ENCODE measurements at regions not wholly inside any gene's neighbourhood (a gene's known extent, or its start where the extent isn't known, plus 50 kb on each side); places are given as distances from the start of the nearest gene placed in this dataset.

- no peak overlapping the region for H3K4me3 Mint-ChIP-seq (ENCODE audit: unreplicated experiment)
Observed at GRCh38 chr1:4327142-4327541, 327.3 kb upstream of the AJAP1 start.

GRCh38 chr1:4328402-4329071 lies 325.9 kb upstream of the AJAP1 start:
- no peak overlapping the region for H3K27ac Mint-ChIP-seq (ENCODE audit: unreplicated experiment)
- H3K27me3 Mint-ChIP-seq (ENCODE audit: unreplicated experiment), result peaks cover 8% of the 10 kb centered on the region
- peaks cover 58% of the 10 kb centered on the region for H3K9me3 Mint-ChIP-seq (ENCODE audit: unreplicated experiment)
- H3K36me3 Mint-ChIP-seq (ENCODE audit: low read depth, unreplicated experiment), result peaks cover 26% of the 10 kb centered on the region
- TF ChIP-seq CTCF (IDR thresholded peaks at IDR 0.05; ENCODE audit: unreplicated experiment), result no peak
- no peak overlapping the region for H3K4me3 Mint-ChIP-seq (ENCODE audit: unreplicated experiment)
- H3K4me1 Mint-ChIP-seq (ENCODE audit: unreplicated experiment), result no peaks in the 10 kb centered on the region
- DNase-seq (ENCODE audit: low spot score), result no peak

More at GRCh38 chr1:4327142-4327541, 327.3 kb upstream of the AJAP1 start:
- H3K27me3 Mint-ChIP-seq (ENCODE audit: unreplicated experiment), result peaks cover 8% of the 10 kb centered on the region
- peaks cover 63% of the 10 kb centered on the region for H3K9me3 Mint-ChIP-seq (ENCODE audit: unreplicated experiment)
- no peaks in the 10 kb centered on the region for H3K4me1 Mint-ChIP-seq (ENCODE audit: unreplicated experiment)
- no peak overlapping the region for H3K27ac Mint-ChIP-seq (ENCODE audit: unreplicated experiment)
- no peak for TF ChIP-seq CTCF (IDR thresholded peaks at IDR 0.05; ENCODE audit: unreplicated experiment)
- H3K36me3 Mint-ChIP-seq (ENCODE audit: low read depth, unreplicated experiment), result peaks cover 31% of the 10 kb centered on the region
- no peak for DNase-seq (ENCODE audit: low spot score)

GRCh38 chr1:4330805-4331766 lies 323.3 kb upstream of the AJAP1 start:
- Mint-ChIP-seq H3K9me3 (ENCODE audit: unreplicated experiment) (peaks cover 55% of the 10 kb centered on the region), H3K36me3 (ENCODE audit: low read depth, unreplicated experiment) (peaks cover 22% of the 10 kb centered on the region), H3K4me3 (ENCODE audit: unreplicated experiment) (no peak overlapping the region), H3K4me1 (ENCODE audit: unreplicated experiment) (no peaks in the 10 kb centered on the region), H3K27me3 (ENCODE audit: unreplicated experiment) (peaks cover 1% of the 10 kb centered on the region), H3K27ac (ENCODE audit: unreplicated experiment) (no peak overlapping the region)
- DNase-seq (ENCODE audit: low spot score), result no peak
- no peak for TF ChIP-seq CTCF (IDR thresholded peaks at IDR 0.05; ENCODE audit: unreplicated experiment)

DNA sequence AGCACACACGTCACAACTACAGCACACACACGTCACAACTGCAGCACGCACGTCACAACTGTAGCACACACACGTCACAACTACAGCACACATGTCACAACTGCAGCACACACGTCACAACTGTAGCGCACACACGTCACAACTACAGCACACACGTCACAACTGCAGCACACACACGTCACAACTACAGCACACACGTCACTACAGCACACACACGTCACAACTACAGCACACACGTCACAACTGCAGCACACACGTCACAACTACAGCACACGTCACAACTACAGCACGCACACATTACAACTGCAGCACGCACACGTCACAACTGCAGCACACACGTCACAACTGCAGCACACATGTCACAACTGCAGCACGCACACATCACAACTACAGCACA lies 322.6 kb upstream of the AJAP1 start:
- no peak for DNase-seq (ENCODE audit: low spot score)
- H3K9me3 Mint-ChIP-seq (ENCODE audit: unreplicated experiment), result peaks cover 57% of the 10 kb centered on the region
- H3K4me3 Mint-ChIP-seq (ENCODE audit: unreplicated experiment), result no peak overlapping the region
- TF ChIP-seq CTCF (IDR thresholded peaks at IDR 0.05; ENCODE audit: unreplicated experiment), result no peak
- H3K27ac Mint-ChIP-seq (ENCODE audit: unreplicated experiment), result no peak overlapping the region
- H3K36me3 Mint-ChIP-seq (ENCODE audit: low read depth, unreplicated experiment), result peaks cover 28% of the 10 kb centered on the region
- no peaks in the 10 kb centered on the region for H3K27me3 Mint-ChIP-seq (ENCODE audit: unreplicated experiment)
- no peaks in the 10 kb centered on the region for H3K4me1 Mint-ChIP-seq (ENCODE audit: unreplicated experiment)

DNA sequence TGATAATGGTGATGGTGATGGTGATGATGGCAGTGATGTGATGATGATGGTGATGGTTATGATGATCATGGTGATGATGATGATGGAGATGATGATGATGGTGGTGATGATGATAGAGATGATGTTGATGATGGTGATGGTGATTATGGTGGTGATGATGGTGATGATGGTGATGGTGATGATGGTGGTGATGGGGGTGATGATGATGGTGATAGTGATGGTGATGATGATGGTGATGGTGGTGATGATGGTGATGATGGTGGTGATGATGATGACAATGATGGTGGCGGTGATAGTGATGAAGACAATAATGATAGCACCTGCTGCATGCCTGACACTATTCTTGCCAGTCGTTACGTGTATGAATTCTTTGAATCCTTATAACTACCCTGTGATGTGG lies 317.9 kb upstream of the AJAP1 start:
- peak overlapping the region; percentile 39 for H3K4me3 Mint-ChIP-seq (ENCODE audit: unreplicated experiment)
- peaks cover 2% of the 10 kb centered on the region for H3K27me3 Mint-ChIP-seq (ENCODE audit: unreplicated experiment)
- TF ChIP-seq CTCF (IDR thresholded peaks at IDR 0.05; ENCODE audit: unreplicated experiment), result no peak
- H3K36me3 Mint-ChIP-seq (ENCODE audit: low read depth, unreplicated experiment), result peaks cover 18% of the 10 kb centered on the region
- no peak for DNase-seq (ENCODE audit: low spot score)
- H3K4me1 Mint-ChIP-seq (ENCODE audit: unreplicated experiment), result no peaks in the 10 kb centered on the region
- H3K27ac Mint-ChIP-seq (ENCODE audit: unreplicated experiment), result no peak overlapping the region
- peaks cover 43% of the 10 kb centered on the region for H3K9me3 Mint-ChIP-seq (ENCODE audit: unreplicated experiment)
